ENCODE measurements at regions not wholly inside any gene's neighbourhood (a gene's known extent, or its start where the extent isn't known, plus 50 kb on each side); places are given as distances from the start of the nearest gene placed in this dataset.

DNA sequence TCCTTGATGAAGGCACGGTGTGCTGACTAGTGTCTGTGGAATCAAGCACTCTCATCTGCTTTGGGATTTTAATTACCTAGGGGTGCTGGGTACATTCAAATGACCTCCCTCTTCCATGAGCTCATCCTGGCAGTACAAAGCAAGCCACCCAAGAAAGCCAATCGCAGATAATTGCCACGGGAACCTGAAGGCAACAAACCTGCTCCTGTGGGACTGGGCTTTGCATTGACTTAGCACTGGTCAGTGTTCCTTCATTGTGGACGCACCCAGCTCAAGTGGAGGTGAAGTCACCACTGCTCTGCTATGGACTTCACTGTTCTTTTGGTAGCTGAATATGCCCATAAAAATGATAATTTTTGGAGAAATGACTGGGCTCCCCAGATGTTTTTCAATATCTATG, 261.6 kb upstream of the FERMT1 start (continued):
- TF ChIP-seq, protein P1, sequence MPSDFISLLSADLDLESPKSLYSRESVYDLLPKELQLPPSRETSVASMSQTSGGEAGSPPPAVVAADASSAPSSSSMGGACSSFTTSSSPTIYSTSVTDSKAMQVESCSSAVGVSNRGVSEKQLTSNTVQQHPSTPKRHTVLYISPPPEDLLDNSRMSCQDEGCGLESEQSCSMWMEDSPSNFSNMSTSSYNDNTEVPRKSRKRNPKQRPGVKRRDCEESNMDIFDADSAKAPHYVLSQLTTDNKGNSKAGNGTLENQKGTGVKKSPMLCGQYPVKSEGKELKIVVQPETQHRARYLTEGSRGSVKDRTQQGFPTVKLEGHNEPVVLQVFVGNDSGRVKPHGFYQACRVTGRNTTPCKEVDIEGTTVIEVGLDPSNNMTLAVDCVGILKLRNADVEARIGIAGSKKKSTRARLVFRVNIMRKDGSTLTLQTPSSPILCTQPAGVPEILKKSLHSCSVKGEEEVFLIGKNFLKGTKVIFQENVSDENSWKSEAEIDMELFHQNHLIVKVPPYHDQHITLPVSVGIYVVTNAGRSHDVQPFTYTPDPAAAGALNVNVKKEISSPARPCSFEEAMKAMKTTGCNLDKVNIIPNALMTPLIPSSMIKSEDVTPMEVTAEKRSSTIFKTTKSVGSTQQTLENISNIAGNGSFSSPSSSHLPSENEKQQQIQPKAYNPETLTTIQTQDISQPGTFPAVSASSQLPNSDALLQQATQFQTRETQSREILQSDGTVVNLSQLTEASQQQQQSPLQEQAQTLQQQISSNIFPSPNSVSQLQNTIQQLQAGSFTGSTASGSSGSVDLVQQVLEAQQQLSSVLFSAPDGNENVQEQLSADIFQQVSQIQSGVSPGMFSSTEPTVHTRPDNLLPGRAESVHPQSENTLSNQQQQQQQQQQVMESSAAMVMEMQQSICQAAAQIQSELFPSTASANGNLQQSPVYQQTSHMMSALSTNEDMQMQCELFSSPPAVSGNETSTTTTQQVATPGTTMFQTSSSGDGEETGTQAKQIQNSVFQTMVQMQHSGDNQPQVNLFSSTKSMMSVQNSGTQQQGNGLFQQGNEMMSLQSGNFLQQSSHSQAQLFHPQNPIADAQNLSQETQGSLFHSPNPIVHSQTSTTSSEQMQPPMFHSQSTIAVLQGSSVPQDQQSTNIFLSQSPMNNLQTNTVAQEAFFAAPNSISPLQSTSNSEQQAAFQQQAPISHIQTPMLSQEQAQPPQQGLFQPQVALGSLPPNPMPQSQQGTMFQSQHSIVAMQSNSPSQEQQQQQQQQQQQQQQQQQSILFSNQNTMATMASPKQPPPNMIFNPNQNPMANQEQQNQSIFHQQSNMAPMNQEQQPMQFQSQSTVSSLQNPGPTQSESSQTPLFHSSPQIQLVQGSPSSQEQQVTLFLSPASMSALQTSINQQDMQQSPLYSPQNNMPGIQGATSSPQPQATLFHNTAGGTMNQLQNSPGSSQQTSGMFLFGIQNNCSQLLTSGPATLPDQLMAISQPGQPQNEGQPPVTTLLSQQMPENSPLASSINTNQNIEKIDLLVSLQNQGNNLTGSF (CRISPR knock-in tag; IDR thresholded peaks at IDR 0.05): no peak
- TF ChIP-seq, protein P2, sequence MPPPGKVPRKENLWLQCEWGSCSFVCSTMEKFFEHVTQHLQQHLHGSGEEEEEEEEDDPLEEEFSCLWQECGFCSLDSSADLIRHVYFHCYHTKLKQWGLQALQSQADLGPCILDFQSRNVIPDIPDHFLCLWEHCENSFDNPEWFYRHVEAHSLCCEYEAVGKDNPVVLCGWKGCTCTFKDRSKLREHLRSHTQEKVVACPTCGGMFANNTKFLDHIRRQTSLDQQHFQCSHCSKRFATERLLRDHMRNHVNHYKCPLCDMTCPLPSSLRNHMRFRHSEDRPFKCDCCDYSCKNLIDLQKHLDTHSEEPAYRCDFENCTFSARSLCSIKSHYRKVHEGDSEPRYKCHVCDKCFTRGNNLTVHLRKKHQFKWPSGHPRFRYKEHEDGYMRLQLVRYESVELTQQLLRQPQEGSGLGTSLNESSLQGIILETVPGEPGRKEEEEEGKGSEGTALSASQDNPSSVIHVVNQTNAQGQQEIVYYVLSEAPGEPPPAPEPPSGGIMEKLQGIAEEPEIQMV (CRISPR knock-in tag; IDR thresholded peaks at IDR 0.05; ENCODE audit: low read depth): no peak
- TF ChIP-seq MAFF (IDR thresholded peaks at IDR 0.05; ENCODE audit: low read depth, low read length): no peak

DNA sequence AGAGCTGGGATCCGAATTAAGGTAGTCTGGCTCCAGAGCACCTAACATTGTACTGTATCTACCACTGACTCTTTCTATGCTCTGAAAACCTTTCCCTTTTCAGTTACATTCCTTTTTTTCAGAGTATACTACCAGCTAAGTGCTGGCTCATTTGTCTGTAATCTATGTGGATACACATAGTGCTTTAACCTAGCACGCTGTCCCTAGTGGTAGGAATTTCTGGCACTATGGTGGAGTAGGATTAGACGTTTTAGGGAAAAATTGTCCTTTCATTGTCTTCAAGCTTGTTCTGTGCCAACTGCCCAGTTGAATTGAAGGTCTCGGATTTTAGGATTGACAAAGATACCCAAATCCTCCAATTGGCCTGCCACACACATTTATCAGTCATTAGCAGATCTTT, 259.1 kb upstream of the FERMT1 start:
- H2AFZ ChIP-seq (ENCODE audit: low read length): no peak overlapping the region
- DNase-seq (ENCODE audit: low spot score) (peak; percentile 50), FAIRE-seq (peak; percentile 67), ATAC-seq (peak; percentile 99)
- H3K4me2 ChIP-seq (ENCODE audit: low read depth, low read length): no peak overlapping the region
- no peak overlapping the region for H3K4me3 ChIP-seq (replicated peaks in 1 of 3; ENCODE audit: insufficient read depth in 1 of 3, low read depth in 2 of 3, low read length in 3 of 3)
- H4K20me1 ChIP-seq (ENCODE audit: insufficient read depth, low read length): no peaks in the 10 kb centered on the region
- H3K36me3 ChIP-seq (replicated peaks in 1 of 2; ENCODE audit: control insufficient read depth in 1 of 2, insufficient read depth in 2 of 2, low read length in 2 of 2): no peaks in the 10 kb centered on the region
- no peaks in the 10 kb centered on the region for H3K27me3 ChIP-seq (ENCODE audit: control insufficient read depth in 1 of 2, insufficient read depth in 2 of 2, low read length in 2 of 2)
- TF ChIP-seq ZSCAN29 (CRISPR knock-in tag; conservative IDR thresholded peaks at IDR 0.05) (no peak), TEAD3 (CRISPR knock-in tag; optimal IDR thresholded peaks at IDR 0.05; ENCODE audit: borderline replicate concordance) (peak; percentile 100), ZNF784 (CRISPR knock-in tag; IDR thresholded peaks at IDR 0.05; ENCODE audit: borderline replicate concordance) (no peak)
- TF ChIP-seq, protein P3, sequence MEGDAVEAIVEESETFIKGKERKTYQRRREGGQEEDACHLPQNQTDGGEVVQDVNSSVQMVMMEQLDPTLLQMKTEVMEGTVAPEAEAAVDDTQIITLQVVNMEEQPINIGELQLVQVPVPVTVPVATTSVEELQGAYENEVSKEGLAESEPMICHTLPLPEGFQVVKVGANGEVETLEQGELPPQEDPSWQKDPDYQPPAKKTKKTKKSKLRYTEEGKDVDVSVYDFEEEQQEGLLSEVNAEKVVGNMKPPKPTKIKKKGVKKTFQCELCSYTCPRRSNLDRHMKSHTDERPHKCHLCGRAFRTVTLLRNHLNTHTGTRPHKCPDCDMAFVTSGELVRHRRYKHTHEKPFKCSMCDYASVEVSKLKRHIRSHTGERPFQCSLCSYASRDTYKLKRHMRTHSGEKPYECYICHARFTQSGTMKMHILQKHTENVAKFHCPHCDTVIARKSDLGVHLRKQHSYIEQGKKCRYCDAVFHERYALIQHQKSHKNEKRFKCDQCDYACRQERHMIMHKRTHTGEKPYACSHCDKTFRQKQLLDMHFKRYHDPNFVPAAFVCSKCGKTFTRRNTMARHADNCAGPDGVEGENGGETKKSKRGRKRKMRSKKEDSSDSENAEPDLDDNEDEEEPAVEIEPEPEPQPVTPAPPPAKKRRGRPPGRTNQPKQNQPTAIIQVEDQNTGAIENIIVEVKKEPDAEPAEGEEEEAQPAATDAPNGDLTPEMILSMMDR (CRISPR knock-in tag; IDR thresholded peaks at IDR 0.05): peak; percentile 47
- TF ChIP-seq, protein P4, sequence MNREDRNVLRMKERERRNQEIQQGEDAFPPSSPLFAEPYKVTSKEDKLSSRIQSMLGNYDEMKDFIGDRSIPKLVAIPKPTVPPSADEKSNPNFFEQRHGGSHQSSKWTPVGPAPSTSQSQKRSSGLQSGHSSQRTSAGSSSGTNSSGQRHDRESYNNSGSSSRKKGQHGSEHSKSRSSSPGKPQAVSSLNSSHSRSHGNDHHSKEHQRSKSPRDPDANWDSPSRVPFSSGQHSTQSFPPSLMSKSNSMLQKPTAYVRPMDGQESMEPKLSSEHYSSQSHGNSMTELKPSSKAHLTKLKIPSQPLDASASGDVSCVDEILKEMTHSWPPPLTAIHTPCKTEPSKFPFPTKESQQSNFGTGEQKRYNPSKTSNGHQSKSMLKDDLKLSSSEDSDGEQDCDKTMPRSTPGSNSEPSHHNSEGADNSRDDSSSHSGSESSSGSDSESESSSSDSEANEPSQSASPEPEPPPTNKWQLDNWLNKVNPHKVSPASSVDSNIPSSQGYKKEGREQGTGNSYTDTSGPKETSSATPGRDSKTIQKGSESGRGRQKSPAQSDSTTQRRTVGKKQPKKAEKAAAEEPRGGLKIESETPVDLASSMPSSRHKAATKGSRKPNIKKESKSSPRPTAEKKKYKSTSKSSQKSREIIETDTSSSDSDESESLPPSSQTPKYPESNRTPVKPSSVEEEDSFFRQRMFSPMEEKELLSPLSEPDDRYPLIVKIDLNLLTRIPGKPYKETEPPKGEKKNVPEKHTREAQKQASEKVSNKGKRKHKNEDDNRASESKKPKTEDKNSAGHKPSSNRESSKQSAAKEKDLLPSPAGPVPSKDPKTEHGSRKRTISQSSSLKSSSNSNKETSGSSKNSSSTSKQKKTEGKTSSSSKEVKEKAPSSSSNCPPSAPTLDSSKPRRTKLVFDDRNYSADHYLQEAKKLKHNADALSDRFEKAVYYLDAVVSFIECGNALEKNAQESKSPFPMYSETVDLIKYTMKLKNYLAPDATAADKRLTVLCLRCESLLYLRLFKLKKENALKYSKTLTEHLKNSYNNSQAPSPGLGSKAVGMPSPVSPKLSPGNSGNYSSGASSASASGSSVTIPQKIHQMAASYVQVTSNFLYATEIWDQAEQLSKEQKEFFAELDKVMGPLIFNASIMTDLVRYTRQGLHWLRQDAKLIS (CRISPR knock-in tag; IDR thresholded peaks at IDR 0.05): no peak
- H3K79me2 ChIP-seq (ENCODE audit: insufficient read depth, low read length): no peaks in the 10 kb centered on the region
- ChIA-PET POLR2A (no interaction called here), CTCF (ENCODE audit: low intra/inter-chr PET ratio, low total read pairs) (no interaction called here)
- no TSS peak for BruUV-seq (replicated peaks)
- H3K27ac ChIP-seq (ENCODE audit: extremely low read length, insufficient read depth, low read length): no peak overlapping the region
- in situ Hi-C loops (cut with HindIII; ENCODE audit: extremely low pct_ligation_motif_present, low pct_unique_long_range_greater_than_20kb): no loop called here
- intact Hi-C loops (cut with micrococcal nuclease; ENCODE audit: unreplicated experiment): no loop called here
- no peaks in the 10 kb centered on the region for H3K9me3 ChIP-seq (ENCODE audit: low read length)
- H3K4me1 ChIP-seq (ENCODE audit: insufficient read depth, low read length): no peaks in the 10 kb centered on the region
- 3% methylated on average over 4 of the region's 4 CpGs for WGBS (ENCODE audit: low lambda C conversion rate)
- no peak overlapping the region for H3K9ac ChIP-seq (ENCODE audit: insufficient read depth, low read depth, low read length)
